ENCODE measurements at regions not wholly inside any gene's neighbourhood (a gene's known extent, or its start where the extent isn't known, plus 50 kb on each side); places are given as distances from the start of the nearest gene placed in this dataset.
"Not testable (repeated sequence)": the region's sequence is repeated elsewhere in the genome, so short reads cannot be mapped to it uniquely, and the experiment has no call there.

DNA sequence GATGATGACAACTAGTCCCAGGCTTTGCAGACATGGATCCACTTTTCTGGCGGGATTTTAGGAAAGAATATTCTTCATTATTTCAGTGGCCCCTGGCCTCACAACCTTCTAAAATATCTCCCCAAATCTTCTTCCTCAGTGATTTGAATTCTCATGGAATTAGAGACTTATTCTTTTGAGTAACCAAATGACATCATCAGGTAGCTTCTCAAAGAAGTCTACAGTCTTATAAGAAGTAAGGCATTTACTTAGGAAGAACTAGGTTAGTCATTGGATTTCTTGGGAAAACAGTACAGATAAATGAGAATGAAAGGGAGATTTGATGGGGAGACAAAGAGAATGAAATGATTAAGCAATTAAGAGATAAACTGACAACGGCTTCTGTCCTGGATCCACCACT, 201.1 kb upstream of the PROX1 start:
- TF ChIP-seq, protein P1, sequence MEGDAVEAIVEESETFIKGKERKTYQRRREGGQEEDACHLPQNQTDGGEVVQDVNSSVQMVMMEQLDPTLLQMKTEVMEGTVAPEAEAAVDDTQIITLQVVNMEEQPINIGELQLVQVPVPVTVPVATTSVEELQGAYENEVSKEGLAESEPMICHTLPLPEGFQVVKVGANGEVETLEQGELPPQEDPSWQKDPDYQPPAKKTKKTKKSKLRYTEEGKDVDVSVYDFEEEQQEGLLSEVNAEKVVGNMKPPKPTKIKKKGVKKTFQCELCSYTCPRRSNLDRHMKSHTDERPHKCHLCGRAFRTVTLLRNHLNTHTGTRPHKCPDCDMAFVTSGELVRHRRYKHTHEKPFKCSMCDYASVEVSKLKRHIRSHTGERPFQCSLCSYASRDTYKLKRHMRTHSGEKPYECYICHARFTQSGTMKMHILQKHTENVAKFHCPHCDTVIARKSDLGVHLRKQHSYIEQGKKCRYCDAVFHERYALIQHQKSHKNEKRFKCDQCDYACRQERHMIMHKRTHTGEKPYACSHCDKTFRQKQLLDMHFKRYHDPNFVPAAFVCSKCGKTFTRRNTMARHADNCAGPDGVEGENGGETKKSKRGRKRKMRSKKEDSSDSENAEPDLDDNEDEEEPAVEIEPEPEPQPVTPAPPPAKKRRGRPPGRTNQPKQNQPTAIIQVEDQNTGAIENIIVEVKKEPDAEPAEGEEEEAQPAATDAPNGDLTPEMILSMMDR (IDR thresholded peaks at IDR 0.05) = no peak
- Histone ChIP-seq H3K4me3 (no peak overlapping the region), H3K9me3 (no peaks in the 10 kb centered on the region), H3K36me3 (no peaks in the 10 kb centered on the region), H3K27me3 (replicated peaks; ENCODE audit: insufficient read depth) (no peaks in the 10 kb centered on the region), H3K4me1 (ENCODE audit: control insufficient read depth in 1 of 2, low read depth in 2 of 2) (no peaks in the 10 kb centered on the region), H3K27ac (no peak overlapping the region)
- DNase-seq (ENCODE audit: low spot score) (no peak), ATAC-seq (ENCODE audit: insufficient number of reproducible peaks, low FRiP score, low read depth) (no peak)

DNA sequence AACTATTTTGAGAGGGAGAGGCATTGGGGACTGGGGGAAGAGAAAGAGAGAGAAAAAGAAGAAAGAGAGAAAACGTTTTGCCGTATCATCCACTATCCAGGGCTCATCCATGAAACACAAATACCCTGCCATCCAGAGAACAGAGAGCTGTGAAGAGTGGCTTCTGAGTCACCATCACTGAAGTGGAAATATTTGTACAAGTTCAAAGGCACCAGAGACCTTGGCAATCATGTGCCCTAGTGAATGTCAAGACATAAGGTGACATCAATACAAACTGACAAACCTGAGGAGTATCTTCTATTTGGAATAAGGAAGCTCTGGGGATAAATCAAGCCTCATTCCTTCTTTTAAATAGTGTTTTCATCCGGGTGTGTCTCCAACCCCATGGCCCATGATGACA, 197.2 kb upstream of the PROX1 start:
- TF ChIP-seq, protein P1 (IDR thresholded peaks at IDR 0.05) = no peak
- ATAC-seq (ENCODE audit: insufficient number of reproducible peaks, low FRiP score, low read depth) (no peak), DNase-seq (ENCODE audit: low spot score) (no peak)
- no peak overlapping the region for H3K27ac ChIP-seq
- H3K9me3 ChIP-seq = no peaks in the 10 kb centered on the region
- H3K4me1 ChIP-seq (ENCODE audit: control insufficient read depth in 1 of 2, low read depth in 2 of 2) = no peaks in the 10 kb centered on the region
- H3K27me3 ChIP-seq (replicated peaks; ENCODE audit: insufficient read depth) = no peaks in the 10 kb centered on the region
- no peak overlapping the region for H3K4me3 ChIP-seq
- H3K36me3 ChIP-seq = no peaks in the 10 kb centered on the region

DNA sequence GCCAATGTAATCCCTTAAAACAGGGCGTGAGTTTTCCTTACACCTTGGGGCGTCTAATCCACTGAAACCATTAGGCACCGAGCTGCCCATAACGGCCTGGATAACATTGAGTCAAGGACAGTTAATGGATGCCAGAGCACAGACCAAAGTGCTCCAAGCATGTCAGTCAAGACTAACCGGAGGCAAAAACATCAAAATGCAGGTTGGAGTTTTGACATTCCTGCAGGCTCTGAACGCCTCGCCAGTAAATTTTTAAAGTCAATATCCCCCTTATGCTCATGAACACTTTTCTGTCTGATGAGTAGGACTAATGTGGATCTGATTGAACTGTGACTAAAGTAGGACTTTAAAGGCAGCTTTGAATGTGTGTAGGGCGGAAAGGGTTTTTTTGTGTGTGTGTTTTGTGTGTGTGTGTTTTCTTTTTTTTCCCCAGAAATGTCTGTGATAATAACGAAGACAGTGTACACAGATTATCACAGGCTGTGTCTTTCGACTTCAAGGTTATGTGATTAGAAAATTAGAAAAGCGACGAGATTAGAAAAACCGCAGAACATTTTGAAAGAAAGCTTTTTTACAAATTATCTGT, 194.2 kb upstream of the PROX1 start:
- H3K27ac ChIP-seq = no peak overlapping the region
- no peaks in the 10 kb centered on the region for H3K27me3 ChIP-seq (replicated peaks; ENCODE audit: insufficient read depth)
- ATAC-seq (ENCODE audit: insufficient number of reproducible peaks, low FRiP score, low read depth) (no peak), DNase-seq (ENCODE audit: low spot score) (no peak)
- H3K36me3 ChIP-seq = no peaks in the 10 kb centered on the region
- H3K9me3 ChIP-seq = no peaks in the 10 kb centered on the region
- H3K4me3 ChIP-seq = no peak overlapping the region
- TF ChIP-seq, protein P1 (IDR thresholded peaks at IDR 0.05) = no peak
- H3K4me1 ChIP-seq (ENCODE audit: control insufficient read depth in 1 of 2, low read depth in 2 of 2) = no peaks in the 10 kb centered on the region

DNA sequence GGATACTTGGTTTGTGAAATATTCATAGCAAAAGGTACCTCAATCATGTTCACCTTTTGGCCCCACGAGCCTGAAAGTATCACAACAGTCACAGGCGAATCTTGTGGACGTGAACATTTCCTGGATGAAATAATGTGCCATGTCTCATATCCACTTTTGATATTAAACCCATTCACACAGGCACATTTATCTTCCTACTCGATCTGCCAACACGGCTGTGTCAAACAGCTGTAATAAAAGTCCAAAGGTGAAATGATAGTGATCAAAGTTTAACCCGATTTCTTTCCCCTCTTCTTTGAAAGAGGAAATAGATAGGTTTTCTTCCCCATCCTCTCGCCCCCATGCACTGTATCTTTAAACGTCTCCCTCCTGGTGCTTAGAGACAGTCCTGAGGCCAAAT, 191.2 kb upstream of the PROX1 start:
- DNase-seq (ENCODE audit: low spot score) (no peak), ATAC-seq (ENCODE audit: insufficient number of reproducible peaks, low FRiP score, low read depth) (no peak)
- Histone ChIP-seq H3K27ac (no peak overlapping the region), H3K27me3 (replicated peaks; ENCODE audit: insufficient read depth) (no peaks in the 10 kb centered on the region), H3K36me3 (no peaks in the 10 kb centered on the region), H3K9me3 (no peaks in the 10 kb centered on the region), H3K4me1 (ENCODE audit: control insufficient read depth in 1 of 2, low read depth in 2 of 2) (no peaks in the 10 kb centered on the region), H3K4me3 (no peak overlapping the region)
- TF ChIP-seq, protein P1 (IDR thresholded peaks at IDR 0.05) = no peak

DNA sequence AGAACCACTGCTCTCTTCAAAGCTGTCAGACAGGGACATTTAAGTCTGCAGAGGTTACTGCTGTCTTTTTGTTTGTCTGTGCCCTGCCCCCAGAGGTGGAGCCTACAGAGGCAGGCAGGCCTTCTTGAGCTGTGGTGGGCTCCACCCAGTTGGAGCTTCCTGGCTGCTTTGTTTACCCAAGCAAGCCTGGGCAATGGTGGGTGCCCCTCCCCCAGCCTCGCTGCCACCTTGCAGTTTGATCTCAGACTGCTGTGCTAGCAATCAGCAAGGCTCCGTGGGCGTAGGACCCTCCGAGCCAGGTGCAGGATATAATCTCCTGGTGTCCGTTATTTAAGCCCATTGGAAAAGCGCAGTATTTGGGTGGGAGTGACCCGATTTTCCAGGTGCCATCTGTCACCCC, 179.5 kb upstream of the PROX1 start:
- not testable (repeated sequence) for DNase-seq (ENCODE audit: low spot score); H3K4me1 ChIP-seq (ENCODE audit: control insufficient read depth in 1 of 2, low read depth in 2 of 2); H3K27ac ChIP-seq; H3K27me3 ChIP-seq (replicated peaks; ENCODE audit: insufficient read depth); H3K36me3 ChIP-seq; H3K4me3 ChIP-seq; H3K9me3 ChIP-seq; ATAC-seq (ENCODE audit: insufficient number of reproducible peaks, low FRiP score, low read depth)

DNA sequence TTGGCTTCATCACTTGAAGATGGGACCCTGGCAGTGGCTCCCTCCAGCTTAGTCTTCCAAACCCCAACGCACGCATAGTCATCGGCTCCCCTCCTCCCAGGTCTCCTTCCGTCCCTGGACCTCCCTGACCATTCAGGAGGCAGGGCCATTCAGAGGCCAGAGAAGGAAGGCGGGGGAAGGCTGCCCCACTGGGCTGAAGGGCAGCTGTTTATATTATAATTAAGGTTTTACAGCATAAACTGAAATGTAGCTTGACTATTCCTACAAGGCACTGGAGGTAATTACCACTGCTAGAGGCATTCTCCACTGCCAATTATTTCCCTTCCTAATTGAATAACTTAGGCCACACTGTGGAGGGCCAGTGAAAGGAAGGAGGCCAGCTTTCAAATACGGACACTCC, 170.6 kb upstream of the PROX1 start:
- Histone ChIP-seq H3K27me3 (replicated peaks; ENCODE audit: insufficient read depth) (no peaks in the 10 kb centered on the region), H3K4me3 (no peak overlapping the region), H3K9me3 (no peaks in the 10 kb centered on the region), H3K27ac (no peak overlapping the region), H3K4me1 (ENCODE audit: control insufficient read depth in 1 of 2, low read depth in 2 of 2) (no peaks in the 10 kb centered on the region), H3K36me3 (no peaks in the 10 kb centered on the region)
- no peak for DNase-seq (ENCODE audit: low spot score)
- no peak for ATAC-seq (ENCODE audit: insufficient number of reproducible peaks, low FRiP score, low read depth)
- TF ChIP-seq, protein P1 (IDR thresholded peaks at IDR 0.05) = no peak

Measured in thoracic aorta (tissue), 2 donors.